ENCODE measurements at regions not wholly inside any gene's neighbourhood (a gene's known extent, or its start where the extent isn't known, plus 50 kb on each side); places are given as distances from the start of the nearest gene placed in this dataset.

- no peak for DNase-seq (ENCODE audit: low read depth, low spot score)
Observed at GRCh38 chr5:165149431-165149830, 1644.0 kb downstream of the MAT2B start.

GRCh38 chr5:165152058-165152457 is 1646.6 kb downstream of the MAT2B start:
- no peak for DNase-seq (ENCODE audit: low read depth, low spot score)

GRCh38 chr5:165157219-165157618 is 1651.8 kb downstream of the MAT2B start:
- DNase-seq (ENCODE audit: low read depth, low spot score): no peak

GRCh38 chr5:165161204-165161603 is 1655.8 kb downstream of the MAT2B start:
- DNase-seq (ENCODE audit: low read depth, low spot score): no peak

GRCh38 chr5:165163861-165164260 is 1658.4 kb downstream of the MAT2B start:
- DNase-seq (ENCODE audit: low read depth, low spot score): no peak

GRCh38 chr5:165173651-165174050 is 1668.2 kb downstream of the MAT2B start:
- DNase-seq (ENCODE audit: low read depth, low spot score): no peak

- DNase-seq (ENCODE audit: low read depth, low spot score): no peak
Observed at GRCh38 chr5:165175041-165175440, 1669.6 kb downstream of the MAT2B start.

GRCh38 chr5:165184183-165184582 is 1678.8 kb downstream of the MAT2B start:
- DNase-seq (ENCODE audit: low read depth, low spot score): no peak

GRCh38 chr5:165185716-165186115 is 1680.3 kb downstream of the MAT2B start:
- DNase-seq (ENCODE audit: low read depth, low spot score): no peak

GRCh38 chr5:165187815-165188214 is 1682.4 kb downstream of the MAT2B start:
- no peak for DNase-seq (ENCODE audit: low read depth, low spot score)

- DNase-seq (ENCODE audit: low read depth, low spot score): no peak
Observed at GRCh38 chr5:165188556-165189175, 1683.2 kb downstream of the MAT2B start.

- no peak for DNase-seq (ENCODE audit: low read depth, low spot score)
Observed at GRCh38 chr5:165196961-165197360, 1691.5 kb downstream of the MAT2B start.

- no peak for DNase-seq (ENCODE audit: low read depth, low spot score)
Observed at GRCh38 chr5:165201369-165201768, 1696.0 kb downstream of the MAT2B start.

- no peak for DNase-seq (ENCODE audit: low read depth, low spot score)
Observed at GRCh38 chr5:165201771-165202518, 1696.5 kb downstream of the MAT2B start.

GRCh38 chr5:165202519-165202910 is 1697.1 kb downstream of the MAT2B start:
- no peak for DNase-seq (ENCODE audit: low read depth, low spot score)

- DNase-seq (ENCODE audit: low read depth, low spot score): no peak
Observed at GRCh38 chr5:165209101-165209727, 1703.8 kb downstream of the MAT2B start.

GRCh38 chr5:165224366-165225045 is 1719.1 kb downstream of the MAT2B start:
- no peak for DNase-seq (ENCODE audit: low read depth, low spot score)

- DNase-seq (ENCODE audit: low read depth, low spot score): no peak
Observed at GRCh38 chr5:165227515-165227914, 1722.1 kb downstream of the MAT2B start.

GRCh38 chr5:165228184-165228583 is 1722.8 kb downstream of the MAT2B start:
- no peak for DNase-seq (ENCODE audit: low read depth, low spot score)

- no peak for DNase-seq (ENCODE audit: low read depth, low spot score)
Observed at GRCh38 chr5:165231821-165232508, 1726.5 kb downstream of the MAT2B start.

GRCh38 chr5:165232509-165233028 is 1727.2 kb downstream of the MAT2B start:
- no peak for DNase-seq (ENCODE audit: low read depth, low spot score)

All from pulmonary artery endothelial cell (primary cell).